Esophagus squamous epithelium (tissue), 4 donors: ENCODE measurements at regions not wholly inside any gene's neighbourhood (a gene's known extent, or its start where the extent isn't known, plus 50 kb on each side); places are given as distances from the start of the nearest gene placed in this dataset.

Experiments used
- CTCF ChIP-seq, 6 experiments: fragments of 450-650 bp in 4 of 6; fragments of 200-600 bp in 2 of 6; sonication (generic) in 2 of 6; IDR thresholded peaks; one replicate each; pipeline ENCODE4 v1.5.1; 2016 to 2019; ENCODE audit warnings: antibody characterized with exemption in 6 of 6, mild to moderate bottlenecking in 4 of 6, moderate library complexity in 4 of 6
- POLR2A ChIP-seq, 4 donors: fragments of 450-650 bp; IDR thresholded peaks; one replicate each; pipeline ENCODE4 v1.6.1; 2017; ENCODE audit warnings: antibody characterized with exemption in 4 of 4, mild to moderate bottlenecking in 4 of 4, moderate library complexity in 3 of 4

DNA sequence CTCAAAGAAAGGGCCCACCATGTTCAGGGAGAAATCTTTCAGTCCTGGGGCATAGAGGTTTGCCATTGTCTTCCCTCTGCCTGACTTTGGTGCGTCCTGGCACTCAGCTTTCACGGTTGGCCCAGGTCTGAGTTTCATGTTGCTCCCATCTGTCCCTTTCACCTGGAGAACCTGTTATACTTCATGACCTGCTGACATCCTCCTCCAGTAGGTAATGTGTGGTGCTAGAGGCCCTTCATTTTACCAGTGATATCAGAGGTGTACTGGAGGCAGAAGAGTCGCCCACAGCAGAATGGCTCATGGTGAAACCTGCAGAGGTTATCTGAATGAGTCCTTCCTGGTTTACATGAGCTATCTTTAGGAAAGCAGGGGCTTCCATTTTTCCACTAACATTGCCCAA is 128.8 kb upstream of the DLX2 start:
- TF ChIP-seq POLR2A (IDR thresholded peaks at IDR 0.05), result no peak
- TF ChIP-seq CTCF (IDR thresholded peaks at IDR 0.05), result no peak
